ENCODE measurements at regions not wholly inside any gene's neighbourhood (a gene's known extent, or its start where the extent isn't known, plus 50 kb on each side); places are given as distances from the start of the nearest gene placed in this dataset.

GRCh38 chr14:98114946-98115345 is 1157.1 kb downstream of the BCL11B start:
- ChIA-PET CTCF (no interaction called here), POLR2A (no interaction called here)
- TF ChIP-seq, protein P1, sequence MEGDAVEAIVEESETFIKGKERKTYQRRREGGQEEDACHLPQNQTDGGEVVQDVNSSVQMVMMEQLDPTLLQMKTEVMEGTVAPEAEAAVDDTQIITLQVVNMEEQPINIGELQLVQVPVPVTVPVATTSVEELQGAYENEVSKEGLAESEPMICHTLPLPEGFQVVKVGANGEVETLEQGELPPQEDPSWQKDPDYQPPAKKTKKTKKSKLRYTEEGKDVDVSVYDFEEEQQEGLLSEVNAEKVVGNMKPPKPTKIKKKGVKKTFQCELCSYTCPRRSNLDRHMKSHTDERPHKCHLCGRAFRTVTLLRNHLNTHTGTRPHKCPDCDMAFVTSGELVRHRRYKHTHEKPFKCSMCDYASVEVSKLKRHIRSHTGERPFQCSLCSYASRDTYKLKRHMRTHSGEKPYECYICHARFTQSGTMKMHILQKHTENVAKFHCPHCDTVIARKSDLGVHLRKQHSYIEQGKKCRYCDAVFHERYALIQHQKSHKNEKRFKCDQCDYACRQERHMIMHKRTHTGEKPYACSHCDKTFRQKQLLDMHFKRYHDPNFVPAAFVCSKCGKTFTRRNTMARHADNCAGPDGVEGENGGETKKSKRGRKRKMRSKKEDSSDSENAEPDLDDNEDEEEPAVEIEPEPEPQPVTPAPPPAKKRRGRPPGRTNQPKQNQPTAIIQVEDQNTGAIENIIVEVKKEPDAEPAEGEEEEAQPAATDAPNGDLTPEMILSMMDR (IDR thresholded peaks at IDR 0.05; ENCODE audit: insufficient read depth in 1 of 2, low read depth in 1 of 2, low read length in 1 of 2, severe bottlenecking in 1 of 2, unreplicated experiment in 1 of 2): no peak
- intact Hi-C loops (cut with micrococcal nuclease; ENCODE audit: unreplicated experiment): no loop called here
- no peak overlapping the region for H3K27ac Mint-ChIP-seq (ENCODE audit: unreplicated experiment)
- H3K4me3 Mint-ChIP-seq (ENCODE audit: unreplicated experiment): no peak overlapping the region
- H3K27me3 Mint-ChIP-seq (ENCODE audit: insufficient read depth, unreplicated experiment): no peaks in the 10 kb centered on the region
- Histone ChIP-seq H3K4me3 (ENCODE audit: low read depth, low read length) (no peak overlapping the region), H3K36me3 (ENCODE audit: control insufficient read depth, insufficient read depth, low read length) (no peaks in the 10 kb centered on the region), H3K27me3 (replicated peaks; ENCODE audit: control insufficient read depth, insufficient read depth, low read length) (no peaks in the 10 kb centered on the region), H3K9me3 (no peaks in the 10 kb centered on the region), H3K4me1 (no peaks in the 10 kb centered on the region)
- H3K4me1 Mint-ChIP-seq (ENCODE audit: low read depth, unreplicated experiment): no peaks in the 10 kb centered on the region
- H3K36me3 Mint-ChIP-seq (ENCODE audit: insufficient read depth, unreplicated experiment): no peaks in the 10 kb centered on the region
- H3K9me3 Mint-ChIP-seq (ENCODE audit: unreplicated experiment): no peaks in the 10 kb centered on the region
- DNase-seq: no peak
- BruUV-seq (replicated peaks): no TSS peak

- BruUV-seq (replicated peaks): no TSS peak
- H3K4me3 ChIP-seq (ENCODE audit: low read depth, low read length): no peak overlapping the region
- intact Hi-C loops (cut with micrococcal nuclease; ENCODE audit: unreplicated experiment): no loop called here
- ChIA-PET POLR2A (no interaction called here), CTCF (no interaction called here)
- no peaks in the 10 kb centered on the region for H3K27me3 Mint-ChIP-seq (ENCODE audit: insufficient read depth, unreplicated experiment)
- H3K9me3 Mint-ChIP-seq (ENCODE audit: unreplicated experiment): no peaks in the 10 kb centered on the region
- no peaks in the 10 kb centered on the region for H3K27me3 ChIP-seq (replicated peaks; ENCODE audit: control insufficient read depth, insufficient read depth, low read length)
- H3K4me1 Mint-ChIP-seq (ENCODE audit: low read depth, unreplicated experiment): no peaks in the 10 kb centered on the region
- no peaks in the 10 kb centered on the region for H3K36me3 ChIP-seq (ENCODE audit: control insufficient read depth, insufficient read depth, low read length)
- H3K9me3 ChIP-seq: no peaks in the 10 kb centered on the region
- no peak for DNase-seq
- TF ChIP-seq, protein P1 (IDR thresholded peaks at IDR 0.05; ENCODE audit: insufficient read depth in 1 of 2, low read depth in 1 of 2, low read length in 1 of 2, severe bottlenecking in 1 of 2, unreplicated experiment in 1 of 2): no peak
- no peaks in the 10 kb centered on the region for H3K4me1 ChIP-seq
- H3K36me3 Mint-ChIP-seq (ENCODE audit: insufficient read depth, unreplicated experiment): no peaks in the 10 kb centered on the region
- no peak overlapping the region for H3K27ac Mint-ChIP-seq (ENCODE audit: unreplicated experiment)
- H3K4me3 Mint-ChIP-seq (ENCODE audit: unreplicated experiment): no peak overlapping the region
Observed at GRCh38 chr14:98118749-98119148, 1153.2 kb downstream of the BCL11B start.

GRCh38 chr14:98119739-98120138 is 1152.3 kb downstream of the BCL11B start:
- Mint-ChIP-seq H3K27me3 (ENCODE audit: insufficient read depth, unreplicated experiment) (no peaks in the 10 kb centered on the region), H3K4me1 (ENCODE audit: low read depth, unreplicated experiment) (no peaks in the 10 kb centered on the region), H3K27ac (ENCODE audit: unreplicated experiment) (no peak overlapping the region), H3K4me3 (ENCODE audit: unreplicated experiment) (no peak overlapping the region), H3K36me3 (ENCODE audit: insufficient read depth, unreplicated experiment) (no peaks in the 10 kb centered on the region), H3K9me3 (ENCODE audit: unreplicated experiment) (no peaks in the 10 kb centered on the region)
- BruUV-seq (replicated peaks): no TSS peak
- ChIA-PET POLR2A (no interaction called here), CTCF (no interaction called here)
- TF ChIP-seq, protein P1 (IDR thresholded peaks at IDR 0.05; ENCODE audit: insufficient read depth in 1 of 2, low read depth in 1 of 2, low read length in 1 of 2, severe bottlenecking in 1 of 2, unreplicated experiment in 1 of 2): no peak
- H3K4me1 ChIP-seq: no peaks in the 10 kb centered on the region
- no peak overlapping the region for H3K4me3 ChIP-seq (ENCODE audit: low read depth, low read length)
- H3K9me3 ChIP-seq: no peaks in the 10 kb centered on the region
- H3K36me3 ChIP-seq (ENCODE audit: control insufficient read depth, insufficient read depth, low read length): no peaks in the 10 kb centered on the region
- H3K27me3 ChIP-seq (replicated peaks; ENCODE audit: control insufficient read depth, insufficient read depth, low read length): no peaks in the 10 kb centered on the region
- DNase-seq: no peak
- intact Hi-C loops (cut with micrococcal nuclease; ENCODE audit: unreplicated experiment): no loop called here

Data from Caco-2 (cell line).